GM12865 (cell line): ENCODE measurements at regions not wholly inside any gene's neighbourhood (a gene's known extent, or its start where the extent isn't known, plus 50 kb on each side); places are given as distances from the start of the nearest gene placed in this dataset.
"Not testable (repeated sequence)": the region's sequence is repeated elsewhere in the genome, so short reads cannot be mapped to it uniquely, and the experiment has no call there.

ENCODE experiments used
- DNase-seq: peaks from one replicate; pipeline ENCODE4 v3.0.0; 2010; ENCODE audit warnings: low read depth
- H3K4me3 ChIP-seq: 2 replicates; pipeline ENCODE4 v1.5.1; 2011; ENCODE audit warnings: mild to moderate bottlenecking, low read depth, low read length, control low read depth
- CTCF ChIP-seq: IDR thresholded peaks from 2 replicates; pipeline ENCODE4 v1.5.1; 2011; ENCODE audit warnings: low read length, control low read depth, low read depth, inconsistent platforms; ENCODE audit not compliant: insufficient read depth; ENCODE audit errors: missing control alignments

DNA sequence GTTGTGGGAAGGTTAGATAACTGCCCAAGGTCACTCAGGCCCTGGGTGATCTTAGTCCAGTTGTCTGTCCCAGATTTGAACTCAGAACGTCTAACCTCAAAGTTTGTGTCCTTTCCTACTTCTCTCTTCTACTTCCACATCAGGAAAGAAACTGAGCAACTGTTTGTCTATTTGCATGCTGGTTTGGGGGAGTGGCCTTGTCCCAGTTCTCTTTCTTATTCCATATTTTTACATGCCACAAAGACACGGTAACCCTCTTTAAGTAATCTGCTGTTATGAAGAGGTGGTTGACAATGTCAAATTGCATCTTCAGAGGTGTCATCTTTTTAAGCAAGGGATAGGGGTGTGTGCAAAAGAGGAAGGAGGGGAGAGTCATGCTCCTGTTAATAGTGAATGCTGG is 432.5 kb downstream of the HS3ST3B1 start:
- no peak for TF ChIP-seq CTCF
- H3K4me3 ChIP-seq = no peak overlapping the region
- no peak for DNase-seq

DNA sequence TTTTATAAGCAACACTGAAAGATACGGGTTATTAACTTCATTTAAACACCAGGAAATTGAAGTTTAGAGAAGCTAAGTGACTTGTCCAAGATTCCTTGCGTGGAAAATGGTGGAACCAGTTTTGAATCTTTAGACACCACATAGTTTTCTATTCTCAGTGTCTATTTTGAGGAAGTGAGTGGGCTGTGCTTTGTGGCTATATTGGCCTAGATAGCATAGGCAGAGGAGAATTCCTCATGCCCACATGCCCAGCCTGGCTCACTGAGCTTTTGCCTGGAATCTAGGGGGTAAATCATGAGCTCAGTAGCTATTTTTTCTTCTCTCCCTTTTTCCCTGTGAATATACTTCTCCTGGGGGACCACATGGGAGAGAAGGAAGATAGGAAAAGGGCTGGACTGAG is 431.3 kb downstream of the HS3ST3B1 start:
- TF ChIP-seq CTCF = no peak
- no peak overlapping the region for H3K4me3 ChIP-seq
- no peak for DNase-seq

GRCh38 chr17:14731591-14731990 is 430.7 kb downstream of the HS3ST3B1 start:
- DNase-seq = no peak
- no peak overlapping the region for H3K4me3 ChIP-seq
- no peak for TF ChIP-seq CTCF

DNA sequence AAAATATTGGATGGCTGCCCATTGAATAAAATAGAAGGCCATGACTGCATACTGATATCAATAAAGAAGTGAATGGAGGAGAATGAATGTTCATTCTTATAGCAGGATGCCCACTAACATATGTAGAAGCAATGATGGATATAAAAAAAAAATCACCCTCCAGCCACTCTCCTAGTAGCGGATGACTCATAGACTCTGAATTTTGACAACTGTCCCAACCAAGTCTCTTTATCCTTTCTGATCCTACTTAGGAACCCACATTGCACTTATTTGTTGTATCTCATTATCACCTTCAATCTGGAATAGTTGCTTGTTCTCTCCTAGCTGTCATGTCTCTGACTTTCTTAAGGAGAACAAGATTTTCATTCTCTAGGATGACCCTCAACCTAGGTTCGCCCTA is 429.9 kb downstream of the HS3ST3B1 start:
- TF ChIP-seq CTCF = no peak
- DNase-seq = no peak
- H3K4me3 ChIP-seq = no peak overlapping the region

DNA sequence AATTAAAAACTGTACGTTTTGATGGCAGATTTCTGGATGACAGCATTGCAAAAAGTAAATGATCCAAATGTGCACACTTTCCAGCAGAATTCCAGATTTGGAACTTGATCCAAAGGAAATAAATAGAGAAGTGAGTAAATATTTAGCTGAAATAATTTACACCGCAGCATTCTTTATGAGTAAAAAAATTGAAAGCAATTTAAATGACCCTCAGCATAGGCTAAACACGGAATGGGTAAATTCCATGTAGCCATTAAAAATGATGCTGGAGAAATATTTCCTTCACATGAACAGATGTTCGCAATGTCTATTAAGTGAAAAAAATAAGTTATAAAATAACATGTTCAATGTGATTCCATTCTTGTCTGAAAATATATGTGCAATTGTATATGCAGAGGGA is 424.8 kb downstream of the HS3ST3B1 start:
- no peak for TF ChIP-seq CTCF
- H3K4me3 ChIP-seq = no peak overlapping the region
- no peak for DNase-seq

DNA sequence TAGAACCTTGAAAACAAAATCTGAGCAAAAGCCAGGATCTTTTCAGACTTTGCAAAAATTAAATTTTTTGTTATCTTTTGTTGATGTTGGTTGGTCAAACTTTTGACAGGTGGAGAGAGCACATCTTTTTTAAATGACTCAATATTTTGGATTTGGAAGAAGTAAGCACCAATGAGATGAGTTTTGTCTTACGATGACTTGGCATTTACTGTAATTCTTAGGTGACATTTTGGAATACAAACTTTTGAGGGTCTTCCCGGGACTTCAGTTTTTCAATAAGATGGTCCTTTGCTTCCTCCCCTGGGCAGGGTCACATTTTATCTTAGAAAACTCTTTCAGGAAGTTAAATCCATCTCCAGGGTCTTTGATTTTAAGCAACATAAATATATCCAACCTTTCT is 423.9 kb downstream of the HS3ST3B1 start:
- H3K4me3 ChIP-seq = no peak overlapping the region
- DNase-seq = no peak
- no peak for TF ChIP-seq CTCF

DNA sequence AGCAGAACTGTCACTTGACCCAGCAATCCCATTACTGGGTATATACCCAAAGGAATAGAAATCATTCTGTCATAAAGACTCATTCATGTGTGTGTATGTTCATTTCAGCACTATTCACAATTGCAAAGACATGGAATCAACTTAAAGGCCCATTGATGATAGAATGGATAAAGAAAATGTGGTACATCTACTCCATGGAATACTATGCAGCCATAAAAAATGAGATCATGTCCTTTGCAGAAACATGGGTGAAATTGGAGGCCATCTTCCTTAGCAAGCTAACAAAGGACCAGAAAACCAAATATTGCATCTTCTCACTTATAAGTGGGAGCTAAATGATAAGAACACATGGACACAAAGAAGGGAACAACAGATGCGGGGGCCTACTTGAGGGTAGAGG is 422.5 kb downstream of the HS3ST3B1 start:
- not testable (repeated sequence) for DNase-seq, H3K4me3 ChIP-seq

DNA sequence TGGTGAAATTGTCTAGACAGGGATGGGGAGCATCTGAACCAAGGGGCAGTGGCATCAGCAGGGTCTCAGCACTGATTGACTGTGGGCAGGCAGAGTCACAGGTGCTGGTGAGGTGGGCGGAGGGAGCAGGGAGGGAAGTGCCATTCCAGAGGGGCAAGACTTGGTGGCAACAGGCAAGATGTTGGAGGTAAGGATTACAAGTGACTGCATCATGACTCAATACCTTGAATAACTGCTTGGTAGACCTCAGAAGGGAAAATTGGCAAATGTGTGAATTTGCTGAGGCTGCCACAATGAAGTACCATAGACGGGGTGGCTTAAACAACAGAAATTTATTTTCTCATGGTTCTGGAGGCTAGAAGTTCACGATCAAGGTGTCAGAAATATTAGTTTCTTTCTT is 419.1 kb downstream of the HS3ST3B1 start:
- no peak for DNase-seq
- H3K4me3 ChIP-seq = no peak overlapping the region
- no peak for TF ChIP-seq CTCF
